K562 (cell line): ENCODE measurements at regions not wholly inside any gene's neighbourhood (a gene's known extent, or its start where the extent isn't known, plus 50 kb on each side); places are given as distances from the start of the nearest gene placed in this dataset.

ENCODE experiments used
- ATAC-seq: fragments of 200-7000 bp; cut with Tn5 transposase; 3 replicates; pipeline ENCODE4 v1.9.1; 2020; ENCODE audit warnings: moderate library complexity
- BruUV-seq: library from RNA; stranded (reverse); fragments of 400-500 nt; replicated peaks from 2 replicates; lab custom pipeline; 2021; lab: Mats Ljungman, UMichigan
- CTCF ChIA-PET: fragments of 300-600 bp; formaldehyde crosslinking; extraction: SDS; loops from one replicate; lab custom pipeline; 2021; ENCODE audit warnings: low intra/inter-chr PET ratio; lab: Yijun Ruan, JAX
- POLR2A ChIA-PET: fragments of 300-600, 350-650 bp; sonication (Branson Sonifier 250); formaldehyde crosslinking; extraction: SDS; loops from one replicate; lab custom pipeline; 2021; ENCODE audit warnings: antibody characterized with exemption, inconsistent platforms; lab: Yijun Ruan, JAX
- DNase-seq, 4 experiments: peaks; one replicate each; pipeline versions ENCODE4 v3.0.0 to v3.0.0-alpha.2; 2011 to 2018; ENCODE audit warnings: low spot score in 3 of 4, mixed read lengths in 3 of 4; ENCODE audit errors: extremely low read depth in 1 of 4
- FAIRE-seq: peaks from 2 replicates; lab custom pipeline; 2011; peaks lifted over from hg19 to GRCh38; lab: Jason Lieb, UNC
- H2AFZ ChIP-seq: 2 replicates; pipeline ENCODE4 v1.6.0; 2011; ENCODE audit warnings: low read depth, low read length, control low read depth, inconsistent platforms
- H3K27ac ChIP-seq: fragments of 200-600 bp; 3 replicates; pipeline ENCODE4 v1.8.0; 2011; ENCODE audit warnings: low read depth, mild to moderate bottlenecking, control low read depth, inconsistent platforms, low read length, moderate library complexity, mixed read lengths; ENCODE audit errors: extremely low read depth
- H3K27me3 ChIP-seq, 2 experiments: fragments of 300-600 bp in 1 of 2; 2 replicates in 1 of 2; 3 replicates in 1 of 2; pipeline versions ENCODE4 v1.6.0 to v1.8.0; 2011; ENCODE audit warnings: inconsistent platforms in 2 of 2, low read length in 2 of 2, mild to moderate bottlenecking in 1 of 2, mixed read lengths in 1 of 2, moderate library complexity in 1 of 2; ENCODE audit not compliant: control insufficient read depth in 2 of 2, insufficient read depth in 2 of 2
- H3K36me3 ChIP-seq: fragments of 300-600 bp; 3 replicates; pipeline ENCODE4 v1.8.0; 2011; ENCODE audit warnings: mild to moderate bottlenecking, low read length, inconsistent platforms; ENCODE audit not compliant: control insufficient read depth, insufficient read depth
- H3K4me1 ChIP-seq, 2 experiments: fragments of 200-600 bp in 1 of 2; replicated peaks in 1 of 2; 2 replicates in 1 of 2; 3 replicates in 1 of 2; pipeline versions ENCODE4 v1.5.1 to v1.8.0; 2011; ENCODE audit warnings: inconsistent platforms in 2 of 2, low read length in 2 of 2, mild to moderate bottlenecking in 1 of 2, mixed read lengths in 1 of 2, moderate library complexity in 1 of 2; ENCODE audit not compliant: control insufficient read depth in 2 of 2, insufficient read depth in 2 of 2
- H3K4me2 ChIP-seq: 2 replicates; pipeline ENCODE4 v1.6.1; 2011; ENCODE audit warnings: low read length, control low read depth, inconsistent platforms, mixed read lengths; ENCODE audit not compliant: insufficient read depth
- H3K4me3 ChIP-seq: fragments of 200-600 bp; sonication (generic), shearing (Covaris generic); 2 replicates; pipeline ENCODE4 v1.5.1; 2016; ENCODE audit warnings: control low read depth, inconsistent platforms
- H3K79me2 ChIP-seq: fragments of 200-600 bp; 3 replicates; pipeline ENCODE4 v1.8.0; 2011; ENCODE audit warnings: low read length, inconsistent platforms; ENCODE audit not compliant: control insufficient read depth, insufficient read depth
- H3K9ac ChIP-seq, 2 experiments: 2 replicates each; pipeline versions ENCODE4 v1.6.0 to v1.6.1; 2011; ENCODE audit warnings: low read depth in 2 of 2, low read length in 2 of 2, control low read depth in 1 of 2, inconsistent platforms in 1 of 2, mild to moderate bottlenecking in 1 of 2, mixed read lengths in 1 of 2; ENCODE audit not compliant: insufficient read depth in 1 of 2
- H3K9me1 ChIP-seq: one replicate; pipeline ENCODE4 v1.6.0; 2011; ENCODE audit warnings: inconsistent platforms, mild to moderate bottlenecking, low read length, moderate library complexity; ENCODE audit not compliant: control insufficient read depth, insufficient read depth
- H3K9me3 ChIP-seq: replicated peaks from 2 replicates; pipeline ENCODE4 v1.5.1; 2011; ENCODE audit warnings: low read depth, low read length, inconsistent platforms; ENCODE audit not compliant: control insufficient read depth, insufficient read depth
- H4K20me1 ChIP-seq: replicated peaks from 2 replicates; pipeline ENCODE4 v1.6.1; 2011; ENCODE audit warnings: low read length, inconsistent platforms, mixed read lengths; ENCODE audit not compliant: control insufficient read depth, insufficient read depth
- BHLHE40 ChIP-seq: IDR thresholded peaks from 2 replicates; pipeline ENCODE4 v1.6.1; 2011; ENCODE audit warnings: low read length, improper control_type of control experiment
- CCNT2 ChIP-seq: IDR thresholded peaks from 2 replicates; pipeline ENCODE4 v1.6.1; 2011; ENCODE audit warnings: borderline replicate concordance, low read depth, mild to moderate bottlenecking, moderate library complexity, mixed read lengths, low read length; ENCODE audit not compliant: insufficient read length; ENCODE audit errors: extremely low read depth
- HNRNPLL ChIP-seq: fragments of 200-400 bp; formaldehyde crosslinking; IDR thresholded peaks from 2 replicates; pipeline ENCODE4 v1.6.1; 2017; ENCODE audit warnings: low read length, low read depth, mild to moderate bottlenecking; ENCODE audit not compliant: poor library complexity, severe bottlenecking
- IFI16 ChIP-seq: fragments of 250-450 bp; sonication (Bioruptor Pico); IDR thresholded peaks from 2 replicates; pipeline ENCODE4 v2.1.2; 2022; ENCODE audit warnings: mild to moderate bottlenecking, inconsistent platforms
- NCOA1 ChIP-seq: fragments of 450-650 bp; IDR thresholded peaks from 2 replicates; pipeline ENCODE4 v1.6.1; 2016; ENCODE audit warnings: low read depth
- NCOA6 ChIP-seq: fragments of 450-650 bp; IDR thresholded peaks from 2 replicates; pipeline ENCODE4 v1.6.1; 2017; ENCODE audit warnings: mild to moderate bottlenecking
- PCBP2 ChIP-seq: fragments of 200-400 bp; formaldehyde crosslinking; IDR thresholded peaks from 2 replicates; pipeline ENCODE4 v1.6.1; 2018; ENCODE audit warnings: low read length, low read depth, mild to moderate bottlenecking, moderate library complexity; ENCODE audit not compliant: poor library complexity, severe bottlenecking
- TCF15 ChIP-seq: fragments of 250-450 bp; sonication (Bioruptor Pico); IDR thresholded peaks from 2 replicates; pipeline ENCODE4 v1.8.0; 2022; ENCODE audit warnings: moderate library complexity, mild to moderate bottlenecking, inconsistent platforms
- THRAP3 ChIP-seq: fragments of 450-650 bp; IDR thresholded peaks from 2 replicates; pipeline ENCODE4 v1.6.1; 2016; ENCODE audit warnings: mild to moderate bottlenecking, inconsistent platforms, borderline replicate concordance
- TSC22D4 ChIP-seq: fragments of 450-650 bp; IDR thresholded peaks from 2 replicates; pipeline ENCODE4 v1.6.1; 2016; ENCODE audit warnings: missing genetic modification characterization, missing biosample characterization, control low read depth
- XRCC3 ChIP-seq: fragments of 450-650 bp; IDR thresholded peaks from 2 replicates; pipeline ENCODE4 v1.6.1; 2017; ENCODE audit warnings: mild to moderate bottlenecking, moderate library complexity
- ZC3H11A ChIP-seq: IDR thresholded peaks from 2 replicates; pipeline ENCODE4 v1.6.1; 2012; ENCODE audit warnings: low read depth, low read length, improper control_type of control experiment
- ZC3H4 ChIP-seq: sonication (generic); formaldehyde crosslinking; IDR thresholded peaks from 2 replicates; pipeline ENCODE4 v1.9.0; 2021; ENCODE audit warnings: missing genetic modification reagents, borderline replicate concordance
- ZFP1 ChIP-seq: fragments of 450-650 bp; formaldehyde crosslinking; IDR thresholded peaks from 2 replicates; pipeline ENCODE4 v1.4.0; 2020; ENCODE audit warnings: mild to moderate bottlenecking, mixed read lengths
- ZNF311 ChIP-seq: fragments of 250-450 bp; sonication (Bioruptor Pico); IDR thresholded peaks from 2 replicates; pipeline ENCODE4 v1.4.0; 2020; ENCODE audit warnings: mild to moderate bottlenecking, moderate library complexity
- ZNF512 ChIP-seq: IDR thresholded peaks from 2 replicates; pipeline ENCODE4 v1.6.1; 2016; ENCODE audit warnings: missing genetic modification characterization, missing compliant biosample characterization
- WGBS: fragments of 100-300 bp; shearing (Covaris generic); methylation state at CpG from one replicate; pipeline ENCODE4 v1.1.6; 2016; ENCODE audit warnings: low coverage, mixed read lengths; ENCODE audit not compliant: insufficient coverage; ENCODE audit errors: missing lambda C conversion rate; 5-methylcytosine and 5-hydroxymethylcytosine counted together
- in situ Hi-C: fragments of 300-500 bp; cut with MboI; formaldehyde crosslinking; loops from 4 replicates; pipeline ENCODE4 v1.15.0; 2018; ENCODE audit warnings: inconsistent platforms, mixed read lengths
- intact Hi-C: fragments of 100-400 bp; cut with micrococcal nuclease; formaldehyde crosslinking; loops from 2 replicates; pipeline ENCODE4 v1.14.2; 2022
- TF ChIP-seq, protein P1 (sequence below): fragments of 250-450 bp; sonication (Bioruptor Pico); IDR thresholded peaks from 2 replicates; pipeline ENCODE4 v1.8.0; 2021; ENCODE audit warnings: mild to moderate bottlenecking, moderate library complexity

GRCh38 chr7:49166441-49166840 is 242.1 kb downstream of the CDC14C start:
- Histone ChIP-seq H3K9me1 (no peaks in the 10 kb centered on the region), H3K4me3 (no peak overlapping the region), H3K27ac (no peak overlapping the region), H3K79me2 (no peaks in the 10 kb centered on the region), H3K9ac (no peak overlapping the region), H3K27me3 (no peaks in the 10 kb centered on the region), H3K9me3 (no peaks in the 10 kb centered on the region), H3K4me2 (no peak overlapping the region), H3K4me1 (no peaks in the 10 kb centered on the region), H3K36me3 (no peaks in the 10 kb centered on the region), H4K20me1 (no peaks in the 10 kb centered on the region), H2AFZ (no peak overlapping the region)
- BruUV-seq: no TSS peak
- DNase-seq (peak in 1 of 4 experiments; percentile 0), FAIRE-seq (no peak), ATAC-seq (no peak)
- WGBS: 0% methylated on average over 1 of the region's 1 CpG
- in situ Hi-C loops: no loop called here
- no peak for TF ChIP-seq CCNT2
- TF ChIP-seq THRAP3: no peak
- TF ChIP-seq ZNF311: no peak
- TF ChIP-seq NCOA6: no peak
- no peak for TF ChIP-seq PCBP2
- no peak for TF ChIP-seq NCOA1
- no peak for TF ChIP-seq TSC22D4
- TF ChIP-seq, protein P1, sequence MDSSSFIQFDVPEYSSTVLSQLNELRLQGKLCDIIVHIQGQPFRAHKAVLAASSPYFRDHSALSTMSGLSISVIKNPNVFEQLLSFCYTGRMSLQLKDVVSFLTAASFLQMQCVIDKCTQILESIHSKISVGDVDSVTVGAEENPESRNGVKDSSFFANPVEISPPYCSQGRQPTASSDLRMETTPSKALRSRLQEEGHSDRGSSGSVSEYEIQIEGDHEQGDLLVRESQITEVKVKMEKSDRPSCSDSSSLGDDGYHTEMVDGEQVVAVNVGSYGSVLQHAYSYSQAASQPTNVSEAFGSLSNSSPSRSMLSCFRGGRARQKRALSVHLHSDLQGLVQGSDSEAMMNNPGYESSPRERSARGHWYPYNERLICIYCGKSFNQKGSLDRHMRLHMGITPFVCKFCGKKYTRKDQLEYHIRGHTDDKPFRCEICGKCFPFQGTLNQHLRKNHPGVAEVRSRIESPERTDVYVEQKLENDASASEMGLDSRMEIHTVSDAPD: no peak
- TF ChIP-seq IFI16 (CRISPR knock-in tag): no peak
- TF ChIP-seq ZFP1 (CRISPR knock-in tag): no peak
- no peak for TF ChIP-seq HNRNPLL
- no peak for TF ChIP-seq ZNF512 (tag)
- TF ChIP-seq ZC3H11A: no peak
- TF ChIP-seq BHLHE40: no peak
- no peak for TF ChIP-seq TCF15 (CRISPR knock-in tag)
- no peak for TF ChIP-seq XRCC3
- no peak for TF ChIP-seq ZC3H4 (CRISPR knock-in tag)
- POLR2A ChIA-PET: no interaction called here
- CTCF ChIA-PET: no interaction called here
- intact Hi-C loops: no loop called here
